ENCODE measurements at regions not wholly inside any gene's neighbourhood (a gene's known extent, or its start where the extent isn't known, plus 50 kb on each side); places are given as distances from the start of the nearest gene placed in this dataset.

DNA sequence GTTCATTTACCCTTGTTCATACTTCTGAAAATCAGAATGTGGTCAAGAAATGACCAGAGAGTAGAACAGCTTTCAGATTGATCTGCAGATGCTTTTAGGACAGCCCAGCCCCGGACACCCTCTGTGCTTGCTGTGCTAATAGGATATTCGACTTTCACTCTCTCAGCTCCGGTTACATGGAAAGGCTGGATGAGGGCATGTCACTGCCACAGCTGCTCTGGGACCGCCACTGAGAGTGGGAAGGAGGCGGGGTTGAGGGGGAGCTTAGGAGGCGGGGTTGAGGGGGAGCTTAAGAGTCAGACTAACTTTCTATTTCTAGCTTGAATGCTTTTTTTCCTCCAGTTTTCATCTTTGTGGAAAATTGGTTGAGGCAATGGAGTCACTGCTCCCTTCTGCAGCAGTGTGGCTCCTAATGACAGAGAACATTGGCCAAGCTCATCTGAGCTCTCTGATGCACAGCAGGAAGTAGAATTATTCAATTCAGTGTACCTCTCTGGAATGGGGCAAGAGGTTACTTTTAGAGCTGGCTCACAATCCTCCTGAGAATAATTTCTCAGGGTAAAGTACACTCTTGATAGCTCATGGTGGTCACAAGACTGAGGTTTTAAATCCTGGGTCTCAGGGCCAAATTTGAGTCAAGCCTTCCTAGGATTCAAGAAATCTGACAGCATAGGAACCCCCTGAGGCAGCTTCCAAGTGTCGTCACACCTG lies 74.6 kb upstream of the NPAS1 start:
- H2BK120ac ChIP-seq (ENCODE audit: low read depth, low read length): peak overlapping the region; percentile 44
- H4K8ac ChIP-seq (ENCODE audit: low read length): no peak overlapping the region
- H3K79me1 ChIP-seq (replicated peaks; ENCODE audit: low read length, poor library complexity, severe bottlenecking): peaks cover 34% of the 10 kb centered on the region
- H3K23ac ChIP-seq (ENCODE audit: low read length in 2 of 2): no peak overlapping the region
- peaks cover 13% of the 10 kb centered on the region for H3K4me1 ChIP-seq (ENCODE audit: control insufficient read depth, insufficient read depth, low read depth, low read length)
- H3K9ac ChIP-seq (ENCODE audit: low read length): peak overlapping the region; percentile 84
- peak overlapping the region; percentile 40 for H3K4me2 ChIP-seq (ENCODE audit: low read length, poor library complexity, severe bottlenecking)
- H3K4me3 ChIP-seq (ENCODE audit: insufficient read depth in 1 of 2, low read depth in 1 of 2, low read length in 2 of 2): peak overlapping the region in 1 of 2 experiments; percentile 57
- no peaks in the 10 kb centered on the region for H3K9me3 ChIP-seq (ENCODE audit: control insufficient read depth, low read length)
- H2AFZ ChIP-seq (ENCODE audit: low read depth, low read length): no peak overlapping the region
- peak; percentile 92 for DNase-seq
- peak overlapping the region in 1 of 2 experiments; percentile 93 for H2BK12ac ChIP-seq (ENCODE audit: low read length in 2 of 2)
- peaks cover 7 to 13% of the 10 kb centered on the region in 2 experiments for H3K36me3 ChIP-seq (ENCODE audit: control insufficient read depth in 1 of 2, insufficient read depth in 2 of 2, low read depth in 1 of 2, low read length in 2 of 2)
- no peak overlapping the region for H2BK5ac ChIP-seq (ENCODE audit: low read depth, low read length, poor library complexity, severe bottlenecking)
- no peaks in the 10 kb centered on the region for H3K27me3 ChIP-seq (ENCODE audit: control insufficient read depth in 1 of 2, insufficient read depth in 1 of 2, low read length in 2 of 2)
- no peak overlapping the region for H2BK15ac ChIP-seq (ENCODE audit: low read depth, poor library complexity, severe bottlenecking)
- H3K27ac ChIP-seq (ENCODE audit: low read length, poor library complexity, severe bottlenecking): peak overlapping the region; percentile 55
- H4K91ac ChIP-seq (ENCODE audit: low read length): no peak overlapping the region
- WGBS: 35% methylated on average over 7 of the region's 7 CpGs
- H3K4ac ChIP-seq (ENCODE audit: low read depth in 1 of 2, low read length in 2 of 2): peak overlapping the region in 1 of 2 experiments; percentile 1
- H3K18ac ChIP-seq (ENCODE audit: low read depth in 1 of 2, low read length in 2 of 2): peak overlapping the region in 1 of 2 experiments; percentile 68
- H3K14ac ChIP-seq (ENCODE audit: low read length in 2 of 2): no peak overlapping the region
- no peak overlapping the region for H2AK5ac ChIP-seq (ENCODE audit: low read length, severe bottlenecking)

DNA sequence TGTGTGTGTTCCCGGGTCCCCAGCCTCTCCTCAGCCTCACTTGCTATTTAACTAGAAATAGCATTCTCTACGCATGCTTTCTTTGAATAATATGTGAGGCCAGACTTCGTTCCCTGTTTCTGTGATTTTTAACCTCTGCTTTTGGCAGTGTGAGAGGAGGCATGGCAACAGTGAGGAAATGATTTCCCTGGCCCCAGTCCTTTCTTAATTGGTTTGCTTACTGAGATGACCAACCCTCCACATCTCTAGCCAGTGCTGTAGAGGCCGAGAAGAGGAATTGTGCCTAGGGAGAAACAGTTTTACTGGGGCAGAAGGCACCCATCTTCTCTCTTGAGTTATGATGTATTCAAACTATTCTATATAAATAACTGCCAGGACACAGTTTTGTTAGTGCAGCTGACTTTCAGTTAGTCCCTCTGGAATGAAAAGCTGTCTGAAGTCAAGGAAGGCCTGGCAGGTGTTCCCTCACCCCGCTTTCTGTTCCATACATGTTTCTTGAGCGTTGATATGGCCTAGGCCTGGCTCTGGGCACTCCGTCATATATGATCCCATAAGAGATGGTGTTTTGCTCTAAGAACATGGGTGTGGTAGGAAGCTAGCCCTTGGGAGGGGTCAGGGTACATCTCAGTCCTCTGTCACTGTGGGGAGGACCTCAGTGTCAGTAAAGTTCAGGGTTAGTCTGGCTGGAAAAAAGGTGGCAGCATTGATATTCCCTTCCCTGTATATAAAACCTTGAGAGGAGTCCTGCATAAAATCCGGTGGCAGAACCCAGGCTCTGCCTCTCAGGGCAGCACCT lies 73.7 kb upstream of the NPAS1 start:
- Histone ChIP-seq H2BK120ac (ENCODE audit: low read depth, low read length) (no peak overlapping the region), H3K9ac (ENCODE audit: low read length) (peak overlapping the region; percentile 84), H2BK15ac (ENCODE audit: low read depth, poor library complexity, severe bottlenecking) (no peak overlapping the region), H3K27me3 (ENCODE audit: control insufficient read depth in 1 of 2, insufficient read depth in 1 of 2, low read length in 2 of 2) (no peaks in the 10 kb centered on the region), H2AFZ (ENCODE audit: low read depth, low read length) (no peak overlapping the region), H2BK5ac (ENCODE audit: low read depth, low read length, poor library complexity, severe bottlenecking) (no peak overlapping the region), H3K9me3 (ENCODE audit: control insufficient read depth, low read length) (no peaks in the 10 kb centered on the region), H2AK5ac (ENCODE audit: low read length, severe bottlenecking) (no peak overlapping the region), H3K79me1 (replicated peaks; ENCODE audit: low read length, poor library complexity, severe bottlenecking) (peaks cover 30% of the 10 kb centered on the region), H3K4me1 (ENCODE audit: control insufficient read depth, insufficient read depth, low read depth, low read length) (peaks cover 19% of the 10 kb centered on the region), H3K18ac (ENCODE audit: low read depth in 1 of 2, low read length in 2 of 2) (peak overlapping the region in 1 of 2 experiments; percentile 80), H3K36me3 (ENCODE audit: control insufficient read depth in 1 of 2, insufficient read depth in 2 of 2, low read depth in 1 of 2, low read length in 2 of 2) (peaks cover 7 to 9% of the 10 kb centered on the region in 2 experiments), H4K8ac (ENCODE audit: low read length) (no peak overlapping the region), H2BK12ac (ENCODE audit: low read length in 2 of 2) (peak overlapping the region in 1 of 2 experiments; percentile 96), H3K4me3 (ENCODE audit: insufficient read depth in 1 of 2, low read depth in 1 of 2, low read length in 2 of 2) (peak overlapping the region in 1 of 2 experiments; percentile 57), H3K23ac (ENCODE audit: low read length in 2 of 2) (no peak overlapping the region), H3K27ac (ENCODE audit: low read length, poor library complexity, severe bottlenecking) (no peak overlapping the region), H4K91ac (ENCODE audit: low read length) (no peak overlapping the region), H3K4ac (ENCODE audit: low read depth in 1 of 2, low read length in 2 of 2) (peak overlapping the region in 1 of 2 experiments; percentile 1), H3K14ac (ENCODE audit: low read length in 2 of 2) (peak overlapping the region in 1 of 2 experiments; percentile 80), H3K4me2 (ENCODE audit: low read length, poor library complexity, severe bottlenecking) (no peak overlapping the region)
- WGBS: 92% methylated on average over 6 of the region's 8 CpGs
- peak; percentile 37 for DNase-seq

DNA sequence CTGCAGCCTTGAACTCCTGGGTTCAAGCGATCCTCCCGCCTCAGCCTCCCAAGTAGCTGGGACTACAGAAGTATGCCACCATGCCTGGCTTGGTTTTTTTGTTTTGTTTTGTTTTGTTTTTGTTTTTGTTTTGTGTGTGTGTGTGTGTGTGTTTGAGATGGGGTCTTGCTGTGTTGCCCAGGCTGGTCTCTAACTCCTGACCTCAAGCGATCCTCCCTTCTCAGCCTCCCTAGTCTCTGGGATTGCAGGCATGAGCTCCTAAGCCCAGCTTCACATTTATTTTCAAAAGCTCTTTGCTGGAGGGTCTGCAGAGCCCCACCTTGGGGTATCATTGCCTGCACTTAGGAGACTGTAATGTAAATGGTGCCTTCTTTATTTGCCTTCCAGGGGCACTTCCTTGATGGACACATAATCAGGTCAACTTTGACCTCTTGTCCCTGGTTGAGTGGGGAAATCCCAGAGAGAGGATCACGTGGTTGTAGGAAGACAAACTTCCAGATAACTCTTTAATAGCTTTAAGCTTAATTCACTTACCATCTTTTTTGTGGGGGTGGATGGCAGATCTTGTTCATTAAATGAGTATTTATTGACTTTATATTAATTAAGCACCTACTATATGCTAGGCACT lies 72.9 kb upstream of the NPAS1 start:
- Histone ChIP-seq H4K8ac (ENCODE audit: low read length) (no peak overlapping the region), H3K18ac (ENCODE audit: low read depth in 1 of 2, low read length in 2 of 2) (no peak overlapping the region), H2BK5ac (ENCODE audit: low read depth, low read length, poor library complexity, severe bottlenecking) (no peak overlapping the region), H4K91ac (ENCODE audit: low read length) (no peak overlapping the region), H2BK15ac (ENCODE audit: low read depth, poor library complexity, severe bottlenecking) (no peak overlapping the region), H3K36me3 (ENCODE audit: control insufficient read depth in 1 of 2, insufficient read depth in 2 of 2, low read depth in 1 of 2, low read length in 2 of 2) (peaks cover 5 to 7% of the 10 kb centered on the region in 2 experiments), H2BK12ac (ENCODE audit: low read length in 2 of 2) (peak overlapping the region in 1 of 2 experiments; percentile 57), H3K23ac (ENCODE audit: low read length in 2 of 2) (no peak overlapping the region), H3K79me1 (replicated peaks; ENCODE audit: low read length, poor library complexity, severe bottlenecking) (peaks cover 30% of the 10 kb centered on the region), H3K14ac (ENCODE audit: low read length in 2 of 2) (no peak overlapping the region), H2AK5ac (ENCODE audit: low read length, severe bottlenecking) (no peak overlapping the region), H3K27ac (ENCODE audit: low read length, poor library complexity, severe bottlenecking) (no peak overlapping the region), H3K27me3 (ENCODE audit: control insufficient read depth in 1 of 2, insufficient read depth in 1 of 2, low read length in 2 of 2) (no peaks in the 10 kb centered on the region), H2BK120ac (ENCODE audit: low read depth, low read length) (no peak overlapping the region), H3K4me3 (ENCODE audit: insufficient read depth in 1 of 2, low read depth in 1 of 2, low read length in 2 of 2) (no peak overlapping the region), H3K4ac (ENCODE audit: low read depth in 1 of 2, low read length in 2 of 2) (no peak overlapping the region), H3K4me1 (ENCODE audit: control insufficient read depth, insufficient read depth, low read depth, low read length) (peaks cover 22% of the 10 kb centered on the region), H3K4me2 (ENCODE audit: low read length, poor library complexity, severe bottlenecking) (no peak overlapping the region), H2AFZ (ENCODE audit: low read depth, low read length) (no peak overlapping the region), H3K9me3 (ENCODE audit: control insufficient read depth, low read length) (no peaks in the 10 kb centered on the region), H3K9ac (ENCODE audit: low read length) (peak overlapping the region; percentile 84)
- DNase-seq: no peak
- WGBS: 100% methylated on average over 2 of the region's 4 CpGs

DNA sequence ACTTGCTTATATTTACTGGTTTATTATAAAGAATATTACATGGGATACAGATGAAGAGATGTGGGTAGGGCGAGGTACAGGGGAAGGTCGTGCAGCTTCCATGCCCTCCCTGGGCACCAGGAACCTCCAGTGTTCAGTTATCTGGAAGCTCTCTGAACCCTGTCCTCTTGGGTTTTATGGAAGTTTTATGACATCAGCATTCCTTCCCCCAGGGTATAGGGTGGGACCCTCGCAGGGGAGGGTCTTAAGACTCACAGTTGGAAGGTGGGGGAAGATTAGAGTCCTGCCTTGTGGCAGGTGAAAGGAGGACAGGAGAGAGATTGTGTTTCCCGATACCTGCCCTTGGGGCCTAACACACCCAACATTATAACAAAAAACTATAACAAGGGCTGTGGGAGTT lies 71.8 kb upstream of the NPAS1 start:
- H2BK120ac ChIP-seq (ENCODE audit: low read depth, low read length): no peak overlapping the region
- H2BK15ac ChIP-seq (ENCODE audit: low read depth, poor library complexity, severe bottlenecking): no peak overlapping the region
- H3K79me1 ChIP-seq (replicated peaks; ENCODE audit: low read length, poor library complexity, severe bottlenecking): peaks cover 29% of the 10 kb centered on the region
- H3K23ac ChIP-seq (ENCODE audit: low read length in 2 of 2): no peak overlapping the region
- H2BK12ac ChIP-seq (ENCODE audit: low read length in 2 of 2): no peak overlapping the region
- no peaks in the 10 kb centered on the region for H3K9me3 ChIP-seq (ENCODE audit: control insufficient read depth, low read length)
- H3K4me2 ChIP-seq (ENCODE audit: low read length, poor library complexity, severe bottlenecking): no peak overlapping the region
- no peak overlapping the region for H2BK5ac ChIP-seq (ENCODE audit: low read depth, low read length, poor library complexity, severe bottlenecking)
- H3K4me1 ChIP-seq (ENCODE audit: control insufficient read depth, insufficient read depth, low read depth, low read length): peaks cover 22% of the 10 kb centered on the region
- H4K91ac ChIP-seq (ENCODE audit: low read length): no peak overlapping the region
- no peak overlapping the region for H3K4ac ChIP-seq (ENCODE audit: low read depth in 1 of 2, low read length in 2 of 2)
- H3K36me3 ChIP-seq (ENCODE audit: control insufficient read depth in 1 of 2, insufficient read depth in 2 of 2, low read depth in 1 of 2, low read length in 2 of 2): peaks cover 7 to 9% of the 10 kb centered on the region in 2 experiments
- H3K27me3 ChIP-seq (ENCODE audit: control insufficient read depth in 1 of 2, insufficient read depth in 1 of 2, low read length in 2 of 2): no peaks in the 10 kb centered on the region
- no peak overlapping the region for H3K14ac ChIP-seq (ENCODE audit: low read length in 2 of 2)
- H2AFZ ChIP-seq (ENCODE audit: low read depth, low read length): no peak overlapping the region
- no peak overlapping the region for H2AK5ac ChIP-seq (ENCODE audit: low read length, severe bottlenecking)
- H3K18ac ChIP-seq (ENCODE audit: low read depth in 1 of 2, low read length in 2 of 2): no peak overlapping the region
- H3K9ac ChIP-seq (ENCODE audit: low read length): no peak overlapping the region
- no peak overlapping the region for H3K4me3 ChIP-seq (ENCODE audit: insufficient read depth in 1 of 2, low read depth in 1 of 2, low read length in 2 of 2)
- H3K27ac ChIP-seq (ENCODE audit: low read length, poor library complexity, severe bottlenecking): no peak overlapping the region
- DNase-seq: no peak
- WGBS: 98% methylated on average over 2 of the region's 4 CpGs
- no peak overlapping the region for H4K8ac ChIP-seq (ENCODE audit: low read length)

Data from mesenchymal stem cell (in vitro differentiated cells and primary cell).